ENCODE measurements at regions not wholly inside any gene's neighbourhood (a gene's known extent, or its start where the extent isn't known, plus 50 kb on each side); places are given as distances from the start of the nearest gene placed in this dataset.

DNA sequence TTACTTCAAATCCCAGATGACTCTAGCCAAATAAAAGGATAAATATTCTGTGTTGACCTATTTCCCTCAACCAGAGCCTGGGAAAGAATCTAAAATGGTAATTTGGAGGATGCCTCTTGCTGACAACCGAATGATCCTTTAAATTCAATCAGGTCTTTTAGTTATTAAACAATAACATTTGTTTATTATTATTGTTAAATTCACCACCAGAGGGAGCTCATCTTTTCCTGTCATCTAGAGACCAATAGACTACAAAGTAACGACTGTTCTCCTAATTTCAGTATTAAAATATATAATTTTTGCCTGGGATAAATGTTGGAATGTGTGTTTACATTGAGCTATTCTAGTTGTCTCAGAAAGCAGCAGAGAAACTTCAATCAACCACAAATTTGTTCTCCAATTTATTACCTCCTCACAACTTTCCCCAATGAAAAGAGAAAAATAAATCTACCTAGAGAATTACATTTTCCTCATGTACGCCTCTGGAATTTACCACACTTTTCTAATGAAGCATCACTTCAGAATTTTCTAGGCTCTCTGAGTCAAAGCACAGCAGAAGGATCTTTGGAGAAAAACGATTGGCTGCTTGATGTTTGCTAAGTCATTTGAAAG lies 142.7 kb downstream of the SCG2 start:
- no peak overlapping the region for H3K4me3 ChIP-seq (ENCODE audit: low read depth in 1 of 3, low read length in 3 of 3)
- no peak for DNase-seq (ENCODE audit: low spot score)
- H3K9ac ChIP-seq (ENCODE audit: low read depth in 1 of 2, low read length in 2 of 2), result no peak overlapping the region
- H3K27ac ChIP-seq (ENCODE audit: low read depth in 1 of 2, low read length in 2 of 2), result no peak overlapping the region
- no peaks in the 10 kb centered on the region for H3K36me3 ChIP-seq (ENCODE audit: control insufficient read depth in 4 of 4, insufficient read depth in 3 of 4, low read depth in 1 of 4, low read length in 3 of 4)
- 41% methylated on average over 4 of the region's 4 CpGs for WGBS
- H3K27me3 ChIP-seq (ENCODE audit: control insufficient read depth in 4 of 4, insufficient read depth in 4 of 4, low read length in 3 of 4), result no peaks in the 10 kb centered on the region
- TF ChIP-seq GABPA (IDR thresholded peaks at IDR 0.05 in 1 of 2, conservative IDR thresholded peaks at IDR 0.05 in 1 of 2) (no peak), HNF4G (IDR thresholded peaks at IDR 0.05) (no peak), JUND (IDR thresholded peaks at IDR 0.05) (no peak), RAD21 (IDR thresholded peaks at IDR 0.05) (peak; percentile 30 to 49), RXRA (IDR thresholded peaks at IDR 0.05) (no peak)
- TF ChIP-seq, protein P1, sequence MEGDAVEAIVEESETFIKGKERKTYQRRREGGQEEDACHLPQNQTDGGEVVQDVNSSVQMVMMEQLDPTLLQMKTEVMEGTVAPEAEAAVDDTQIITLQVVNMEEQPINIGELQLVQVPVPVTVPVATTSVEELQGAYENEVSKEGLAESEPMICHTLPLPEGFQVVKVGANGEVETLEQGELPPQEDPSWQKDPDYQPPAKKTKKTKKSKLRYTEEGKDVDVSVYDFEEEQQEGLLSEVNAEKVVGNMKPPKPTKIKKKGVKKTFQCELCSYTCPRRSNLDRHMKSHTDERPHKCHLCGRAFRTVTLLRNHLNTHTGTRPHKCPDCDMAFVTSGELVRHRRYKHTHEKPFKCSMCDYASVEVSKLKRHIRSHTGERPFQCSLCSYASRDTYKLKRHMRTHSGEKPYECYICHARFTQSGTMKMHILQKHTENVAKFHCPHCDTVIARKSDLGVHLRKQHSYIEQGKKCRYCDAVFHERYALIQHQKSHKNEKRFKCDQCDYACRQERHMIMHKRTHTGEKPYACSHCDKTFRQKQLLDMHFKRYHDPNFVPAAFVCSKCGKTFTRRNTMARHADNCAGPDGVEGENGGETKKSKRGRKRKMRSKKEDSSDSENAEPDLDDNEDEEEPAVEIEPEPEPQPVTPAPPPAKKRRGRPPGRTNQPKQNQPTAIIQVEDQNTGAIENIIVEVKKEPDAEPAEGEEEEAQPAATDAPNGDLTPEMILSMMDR (IDR thresholded peaks at IDR 0.05; ENCODE audit: low read depth, low read length, missing input control), result no peak
- no peaks in the 10 kb centered on the region for H3K4me1 ChIP-seq (ENCODE audit: control insufficient read depth in 4 of 4, insufficient read depth in 4 of 4, low read length in 3 of 4)
- H3K9me3 ChIP-seq (ENCODE audit: control insufficient read depth in 4 of 4, low read length in 3 of 4), result peaks cover 0 to 3% (median 0%) of the 10 kb centered on the region in 4 donors

- WGBS, result 47% methylated on average over 1 of the region's 1 CpG
- H3K27me3 ChIP-seq (ENCODE audit: control insufficient read depth in 4 of 4, insufficient read depth in 4 of 4, low read length in 3 of 4), result no peaks in the 10 kb centered on the region
- no peaks in the 10 kb centered on the region for H3K36me3 ChIP-seq (ENCODE audit: control insufficient read depth in 4 of 4, insufficient read depth in 3 of 4, low read depth in 1 of 4, low read length in 3 of 4)
- H3K27ac ChIP-seq (ENCODE audit: low read depth in 1 of 2, low read length in 2 of 2), result no peak overlapping the region
- H3K9me3 ChIP-seq (ENCODE audit: control insufficient read depth in 4 of 4, low read length in 3 of 4), result peaks cover 0 to 3% (median 0%) of the 10 kb centered on the region in 4 donors
- TF ChIP-seq, protein P2, sequence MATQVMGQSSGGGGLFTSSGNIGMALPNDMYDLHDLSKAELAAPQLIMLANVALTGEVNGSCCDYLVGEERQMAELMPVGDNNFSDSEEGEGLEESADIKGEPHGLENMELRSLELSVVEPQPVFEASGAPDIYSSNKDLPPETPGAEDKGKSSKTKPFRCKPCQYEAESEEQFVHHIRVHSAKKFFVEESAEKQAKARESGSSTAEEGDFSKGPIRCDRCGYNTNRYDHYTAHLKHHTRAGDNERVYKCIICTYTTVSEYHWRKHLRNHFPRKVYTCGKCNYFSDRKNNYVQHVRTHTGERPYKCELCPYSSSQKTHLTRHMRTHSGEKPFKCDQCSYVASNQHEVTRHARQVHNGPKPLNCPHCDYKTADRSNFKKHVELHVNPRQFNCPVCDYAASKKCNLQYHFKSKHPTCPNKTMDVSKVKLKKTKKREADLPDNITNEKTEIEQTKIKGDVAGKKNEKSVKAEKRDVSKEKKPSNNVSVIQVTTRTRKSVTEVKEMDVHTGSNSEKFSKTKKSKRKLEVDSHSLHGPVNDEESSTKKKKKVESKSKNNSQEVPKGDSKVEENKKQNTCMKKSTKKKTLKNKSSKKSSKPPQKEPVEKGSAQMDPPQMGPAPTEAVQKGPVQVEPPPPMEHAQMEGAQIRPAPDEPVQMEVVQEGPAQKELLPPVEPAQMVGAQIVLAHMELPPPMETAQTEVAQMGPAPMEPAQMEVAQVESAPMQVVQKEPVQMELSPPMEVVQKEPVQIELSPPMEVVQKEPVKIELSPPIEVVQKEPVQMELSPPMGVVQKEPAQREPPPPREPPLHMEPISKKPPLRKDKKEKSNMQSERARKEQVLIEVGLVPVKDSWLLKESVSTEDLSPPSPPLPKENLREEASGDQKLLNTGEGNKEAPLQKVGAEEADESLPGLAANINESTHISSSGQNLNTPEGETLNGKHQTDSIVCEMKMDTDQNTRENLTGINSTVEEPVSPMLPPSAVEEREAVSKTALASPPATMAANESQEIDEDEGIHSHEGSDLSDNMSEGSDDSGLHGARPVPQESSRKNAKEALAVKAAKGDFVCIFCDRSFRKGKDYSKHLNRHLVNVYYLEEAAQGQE (IDR thresholded peaks at IDR 0.05), result no peak
- TF ChIP-seq EGR1 (IDR thresholded peaks at IDR 0.05; ENCODE audit: low read depth in 2 of 2) (no peak), JUND (IDR thresholded peaks at IDR 0.05) (no peak)
- no peak for DNase-seq (ENCODE audit: low spot score)
- no peak overlapping the region for H3K4me3 ChIP-seq (ENCODE audit: low read depth in 1 of 3, low read length in 3 of 3)
- H3K9ac ChIP-seq (ENCODE audit: low read depth in 1 of 2, low read length in 2 of 2), result no peak overlapping the region
- H3K4me1 ChIP-seq (ENCODE audit: control insufficient read depth in 4 of 4, insufficient read depth in 4 of 4, low read length in 3 of 4), result no peaks in the 10 kb centered on the region
Observed at GRCh38 chr2:223460209-223460608, 142.0 kb downstream of the SCG2 start.

DNA sequence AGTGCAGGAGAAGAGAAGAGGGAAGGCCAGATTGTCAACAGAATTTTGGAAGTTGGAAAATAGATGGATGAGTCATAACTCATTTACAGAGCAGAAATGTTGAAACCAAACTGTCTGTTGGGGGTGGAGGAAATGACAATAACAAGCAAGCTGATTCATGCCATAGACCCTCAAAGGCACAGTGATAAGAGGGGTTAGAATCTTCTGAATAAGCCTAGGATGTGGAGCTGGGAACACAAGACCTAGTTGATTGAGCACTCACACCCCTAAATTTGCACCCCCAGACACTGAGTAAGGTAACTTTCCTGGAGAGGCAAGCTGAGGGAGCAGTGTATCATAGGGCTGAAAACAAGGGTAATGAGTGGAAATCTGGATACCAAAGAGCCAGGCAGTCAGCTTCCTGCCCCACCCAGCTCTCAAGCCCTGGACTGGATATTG lies 141.4 kb downstream of the SCG2 start:
- no peak for DNase-seq (ENCODE audit: low spot score)
- Histone ChIP-seq H3K27ac (ENCODE audit: low read depth in 1 of 2, low read length in 2 of 2) (no peak overlapping the region), H3K4me3 (ENCODE audit: low read depth in 1 of 3, low read length in 3 of 3) (no peak overlapping the region), H3K4me1 (ENCODE audit: control insufficient read depth in 4 of 4, insufficient read depth in 4 of 4, low read length in 3 of 4) (peaks cover 0 to 2% (median 0%) of the 10 kb centered on the region in 4 donors), H3K36me3 (ENCODE audit: control insufficient read depth in 4 of 4, insufficient read depth in 3 of 4, low read depth in 1 of 4, low read length in 3 of 4) (no peaks in the 10 kb centered on the region), H3K9me3 (ENCODE audit: control insufficient read depth in 4 of 4, low read length in 3 of 4) (peaks cover 0 to 3% (median 0%) of the 10 kb centered on the region in 4 donors), H3K27me3 (ENCODE audit: control insufficient read depth in 4 of 4, insufficient read depth in 4 of 4, low read length in 3 of 4) (no peaks in the 10 kb centered on the region), H3K9ac (ENCODE audit: low read depth in 1 of 2, low read length in 2 of 2) (no peak overlapping the region)
- no peak for TF ChIP-seq FOXA2 (IDR thresholded peaks at IDR 0.05)
- no peak for TF ChIP-seq HNF4G (IDR thresholded peaks at IDR 0.05)

All from liver (tissue), 8 donors.